ENCODE measurements at regions not wholly inside any gene's neighbourhood (a gene's known extent, or its start where the extent isn't known, plus 50 kb on each side); places are given as distances from the start of the nearest gene placed in this dataset.

GRCh38 chr2:194559964-194560363 is 1097.1 kb upstream of the SLC39A10 start:
- Histone ChIP-seq H3K27ac (ENCODE audit: low read depth, low read length) (no peak overlapping the region), H3K9me3 (ENCODE audit: low read length) (no peaks in the 10 kb centered on the region), H3K36me3 (ENCODE audit: insufficient read depth, low read length) (no peaks in the 10 kb centered on the region), H3K27me3 (ENCODE audit: insufficient read depth, low read length, poor library complexity, severe bottlenecking) (no peaks in the 10 kb centered on the region), H3K4me3 (ENCODE audit: low read length) (no peak overlapping the region), H3K4me1 (ENCODE audit: insufficient read depth, low read length) (no peaks in the 10 kb centered on the region)
- no peak overlapping the region for H3K4me3 Mint-ChIP-seq
- no peak overlapping the region for H3K27ac Mint-ChIP-seq
- H3K27me3 Mint-ChIP-seq = peaks cover 0 to 2% of the 10 kb centered on the region in 2 donors
- peaks cover 0 to 2% (median 0%) of the 10 kb centered on the region in 5 donors for H3K9me3 Mint-ChIP-seq
- no peak for DNase-seq
- H3K36me3 Mint-ChIP-seq = no peaks in the 10 kb centered on the region
- H3K4me1 Mint-ChIP-seq = no peaks in the 10 kb centered on the region
- ChIA-PET CTCF (no interaction called here), POLR2A (no interaction called here)

- DNase-seq = no peak
- POLR2A ChIA-PET = no interaction called here
Measured at GRCh38 chr2:194559523-194559922, 1097.5 kb upstream of the SLC39A10 start.

GRCh38 chr2:194557993-194558392 is 1099.0 kb upstream of the SLC39A10 start:
- CTCF ChIA-PET = no interaction called here

More at GRCh38 chr2:194559523-194559922, 1097.5 kb upstream of the SLC39A10 start:
- no peaks in the 10 kb centered on the region for H3K36me3 ChIP-seq (ENCODE audit: insufficient read depth, low read length)
- no peaks in the 10 kb centered on the region for H3K4me1 Mint-ChIP-seq
- peaks cover 0 to 2% of the 10 kb centered on the region in 2 donors for H3K27me3 Mint-ChIP-seq
- H3K27ac ChIP-seq (ENCODE audit: low read depth, low read length) = no peak overlapping the region
- H3K4me1 ChIP-seq (ENCODE audit: insufficient read depth, low read length) = no peaks in the 10 kb centered on the region
- H3K9me3 ChIP-seq (ENCODE audit: low read length) = no peaks in the 10 kb centered on the region
- no peaks in the 10 kb centered on the region for H3K27me3 ChIP-seq (ENCODE audit: insufficient read depth, low read length, poor library complexity, severe bottlenecking)
- H3K9me3 Mint-ChIP-seq = peaks cover 0 to 2% (median 0%) of the 10 kb centered on the region in 5 donors
- no peak overlapping the region for H3K4me3 ChIP-seq (ENCODE audit: low read length)
- no peak overlapping the region for H3K4me3 Mint-ChIP-seq
- no peaks in the 10 kb centered on the region for H3K36me3 Mint-ChIP-seq
- no peak overlapping the region for H3K27ac Mint-ChIP-seq
- CTCF ChIA-PET = no interaction called here

GRCh38 chr2:194556629-194557028 is 1100.4 kb upstream of the SLC39A10 start:
- H3K9me3 ChIP-seq (ENCODE audit: low read length) = no peaks in the 10 kb centered on the region
- no peak for DNase-seq
- H3K4me1 ChIP-seq (ENCODE audit: insufficient read depth, low read length) = no peaks in the 10 kb centered on the region
- no peak overlapping the region for H3K4me3 ChIP-seq (ENCODE audit: low read length)
- no peaks in the 10 kb centered on the region for H3K27me3 ChIP-seq (ENCODE audit: insufficient read depth, low read length, poor library complexity, severe bottlenecking)
- CTCF ChIA-PET = no interaction called here
- Mint-ChIP-seq H3K27me3 (peaks cover 0 to 2% of the 10 kb centered on the region in 2 donors), H3K27ac (no peak overlapping the region), H3K4me1 (no peaks in the 10 kb centered on the region), H3K9me3 (no peaks in the 10 kb centered on the region), H3K4me3 (no peak overlapping the region), H3K36me3 (no peaks in the 10 kb centered on the region)
- H3K36me3 ChIP-seq (ENCODE audit: insufficient read depth, low read length) = no peaks in the 10 kb centered on the region
- H3K27ac ChIP-seq (ENCODE audit: low read depth, low read length) = no peak overlapping the region
- POLR2A ChIA-PET = no interaction called here

More at GRCh38 chr2:194557993-194558392, 1099.0 kb upstream of the SLC39A10 start:
- Histone ChIP-seq H3K4me1 (ENCODE audit: insufficient read depth, low read length) (no peaks in the 10 kb centered on the region), H3K4me3 (ENCODE audit: low read length) (no peak overlapping the region), H3K36me3 (ENCODE audit: insufficient read depth, low read length) (no peaks in the 10 kb centered on the region), H3K27me3 (ENCODE audit: insufficient read depth, low read length, poor library complexity, severe bottlenecking) (no peaks in the 10 kb centered on the region), H3K9me3 (ENCODE audit: low read length) (no peaks in the 10 kb centered on the region), H3K27ac (ENCODE audit: low read depth, low read length) (no peak overlapping the region)
- Mint-ChIP-seq H3K36me3 (no peaks in the 10 kb centered on the region), H3K27me3 (peaks cover 0 to 2% of the 10 kb centered on the region in 2 donors), H3K4me3 (no peak overlapping the region), H3K4me1 (no peaks in the 10 kb centered on the region), H3K9me3 (peaks cover 0 to 2% (median 0%) of the 10 kb centered on the region in 5 donors), H3K27ac (no peak overlapping the region)
- DNase-seq = no peak
- POLR2A ChIA-PET = no interaction called here

GRCh38 chr2:194553980-194554379 is 1103.0 kb upstream of the SLC39A10 start:
- no peak for DNase-seq
- H3K4me1 Mint-ChIP-seq = no peaks in the 10 kb centered on the region
- POLR2A ChIA-PET = no interaction called here

GRCh38 chr2:194550702-194551101 is 1106.3 kb upstream of the SLC39A10 start:
- no peaks in the 10 kb centered on the region for H3K9me3 Mint-ChIP-seq
- H3K36me3 Mint-ChIP-seq = no peaks in the 10 kb centered on the region
- Histone ChIP-seq H3K9me3 (ENCODE audit: low read length) (no peaks in the 10 kb centered on the region), H3K27me3 (ENCODE audit: insufficient read depth, low read length, poor library complexity, severe bottlenecking) (no peaks in the 10 kb centered on the region), H3K36me3 (ENCODE audit: insufficient read depth, low read length) (no peaks in the 10 kb centered on the region), H3K4me3 (ENCODE audit: low read length) (no peak overlapping the region), H3K27ac (ENCODE audit: low read depth, low read length) (no peak overlapping the region), H3K4me1 (ENCODE audit: insufficient read depth, low read length) (no peaks in the 10 kb centered on the region)
- CTCF ChIA-PET = no interaction called here
- no peaks in the 10 kb centered on the region for H3K4me1 Mint-ChIP-seq
- H3K27ac Mint-ChIP-seq = no peak overlapping the region
- H3K27me3 Mint-ChIP-seq = no peaks in the 10 kb centered on the region
- POLR2A ChIA-PET = no interaction called here
- no peak overlapping the region for H3K4me3 Mint-ChIP-seq
- DNase-seq = no peak

More at GRCh38 chr2:194553980-194554379, 1103.0 kb upstream of the SLC39A10 start:
- no peaks in the 10 kb centered on the region for H3K36me3 Mint-ChIP-seq
- Histone ChIP-seq H3K27me3 (ENCODE audit: insufficient read depth, low read length, poor library complexity, severe bottlenecking) (no peaks in the 10 kb centered on the region), H3K4me1 (ENCODE audit: insufficient read depth, low read length) (no peaks in the 10 kb centered on the region), H3K9me3 (ENCODE audit: low read length) (no peaks in the 10 kb centered on the region), H3K4me3 (ENCODE audit: low read length) (no peak overlapping the region), H3K36me3 (ENCODE audit: insufficient read depth, low read length) (no peaks in the 10 kb centered on the region), H3K27ac (ENCODE audit: low read depth, low read length) (no peak overlapping the region)
- H3K4me3 Mint-ChIP-seq = no peak overlapping the region
- CTCF ChIA-PET = no interaction called here
- H3K27me3 Mint-ChIP-seq = no peaks in the 10 kb centered on the region
- H3K9me3 Mint-ChIP-seq = no peaks in the 10 kb centered on the region
- H3K27ac Mint-ChIP-seq = no peak overlapping the region

GRCh38 chr2:194549387-194549786 is 1107.6 kb upstream of the SLC39A10 start:
- Histone ChIP-seq H3K4me1 (ENCODE audit: insufficient read depth, low read length) (no peaks in the 10 kb centered on the region), H3K27ac (ENCODE audit: low read depth, low read length) (no peak overlapping the region), H3K9me3 (ENCODE audit: low read length) (no peaks in the 10 kb centered on the region), H3K27me3 (ENCODE audit: insufficient read depth, low read length, poor library complexity, severe bottlenecking) (no peaks in the 10 kb centered on the region), H3K36me3 (ENCODE audit: insufficient read depth, low read length) (no peaks in the 10 kb centered on the region), H3K4me3 (ENCODE audit: low read length) (no peak overlapping the region)
- Mint-ChIP-seq H3K4me3 (no peak overlapping the region), H3K27ac (no peak overlapping the region), H3K9me3 (no peaks in the 10 kb centered on the region), H3K4me1 (no peaks in the 10 kb centered on the region), H3K27me3 (no peaks in the 10 kb centered on the region), H3K36me3 (no peaks in the 10 kb centered on the region)
- ChIA-PET CTCF (no interaction called here), POLR2A (no interaction called here)
- no peak for DNase-seq

GRCh38 chr2:194545978-194546377 is 1111.0 kb upstream of the SLC39A10 start:
- H3K36me3 Mint-ChIP-seq = no peaks in the 10 kb centered on the region
- H3K4me3 ChIP-seq (ENCODE audit: low read length) = no peak overlapping the region
- H3K4me3 Mint-ChIP-seq = no peak overlapping the region
- no peaks in the 10 kb centered on the region for H3K9me3 ChIP-seq (ENCODE audit: low read length)
- POLR2A ChIA-PET = no interaction called here
- no peak overlapping the region for H3K27ac Mint-ChIP-seq
- no peaks in the 10 kb centered on the region for H3K4me1 ChIP-seq (ENCODE audit: insufficient read depth, low read length)
- DNase-seq = no peak
- H3K4me1 Mint-ChIP-seq = no peaks in the 10 kb centered on the region
- no peak overlapping the region for H3K27ac ChIP-seq (ENCODE audit: low read depth, low read length)
- H3K9me3 Mint-ChIP-seq = peaks cover 0 to 3% (median 0%) of the 10 kb centered on the region in 5 donors
- H3K27me3 Mint-ChIP-seq = peaks cover 0 to 1% of the 10 kb centered on the region in 2 donors
- CTCF ChIA-PET = no interaction called here
- H3K36me3 ChIP-seq (ENCODE audit: insufficient read depth, low read length) = no peaks in the 10 kb centered on the region
- no peaks in the 10 kb centered on the region for H3K27me3 ChIP-seq (ENCODE audit: insufficient read depth, low read length, poor library complexity, severe bottlenecking)

GRCh38 chr2:194539425-194539824 is 1117.6 kb upstream of the SLC39A10 start:
- no peak for DNase-seq
- no peaks in the 10 kb centered on the region for H3K4me1 ChIP-seq (ENCODE audit: insufficient read depth, low read length)
- no peaks in the 10 kb centered on the region for H3K4me1 Mint-ChIP-seq
- no peaks in the 10 kb centered on the region for H3K36me3 Mint-ChIP-seq
- no peak overlapping the region for H3K27ac ChIP-seq (ENCODE audit: low read depth, low read length)
- ChIA-PET POLR2A (no interaction called here), CTCF (no interaction called here)
- no peaks in the 10 kb centered on the region for H3K36me3 ChIP-seq (ENCODE audit: insufficient read depth, low read length)
- no peaks in the 10 kb centered on the region for H3K27me3 ChIP-seq (ENCODE audit: insufficient read depth, low read length, poor library complexity, severe bottlenecking)
- peaks cover 0 to 1% of the 10 kb centered on the region in 2 donors for H3K27me3 Mint-ChIP-seq
- H3K4me3 Mint-ChIP-seq = no peak overlapping the region
- H3K9me3 ChIP-seq (ENCODE audit: low read length) = no peaks in the 10 kb centered on the region
- no peak overlapping the region for H3K4me3 ChIP-seq (ENCODE audit: low read length)
- H3K27ac Mint-ChIP-seq = no peak overlapping the region
- peaks cover 0 to 6% (median 0%) of the 10 kb centered on the region in 5 donors for H3K9me3 Mint-ChIP-seq
